Stimulated activated CD4-positive, alpha-beta T cell treated with anti-CD3 and anti-CD28 coated beads, Interleukin-4, amount 100 ng/mL, for 48 hours (primary cell): ENCODE measurements at regions not wholly inside any gene's neighbourhood (a gene's known extent, or its start where the extent isn't known, plus 50 kb on each side); places are given as distances from the start of the nearest gene placed in this dataset.
"Not testable (repeated sequence)": the region's sequence is repeated elsewhere in the genome, so short reads cannot be mapped to it uniquely, and the experiment has no call there.

Experiments used
- DNase-seq, 2 donors: peaks; one replicate each; pipeline ENCODE4 v3.0.0-alpha.2; 2020; ENCODE audit warnings: low read depth in 2 of 2

DNA sequence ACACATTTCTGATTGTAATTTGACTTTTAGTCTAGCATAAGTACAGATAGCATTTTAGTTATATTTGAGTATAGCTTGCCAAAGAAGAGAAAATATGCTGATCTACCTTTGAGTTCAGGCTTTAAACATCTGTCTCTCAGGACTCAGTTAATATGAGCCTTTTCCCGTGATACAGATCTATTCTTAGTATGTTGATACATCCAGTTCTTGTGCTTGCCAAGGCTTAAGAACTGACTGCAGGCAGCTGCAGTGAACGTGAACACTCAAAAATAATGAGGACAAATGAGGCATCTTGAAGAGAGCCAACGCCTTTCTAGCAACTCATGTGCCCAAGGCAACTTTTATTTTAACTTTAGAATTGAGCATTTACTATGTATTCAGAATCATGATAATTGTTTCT, 325.5 kb downstream of the SI start:
- no peak for DNase-seq

DNA sequence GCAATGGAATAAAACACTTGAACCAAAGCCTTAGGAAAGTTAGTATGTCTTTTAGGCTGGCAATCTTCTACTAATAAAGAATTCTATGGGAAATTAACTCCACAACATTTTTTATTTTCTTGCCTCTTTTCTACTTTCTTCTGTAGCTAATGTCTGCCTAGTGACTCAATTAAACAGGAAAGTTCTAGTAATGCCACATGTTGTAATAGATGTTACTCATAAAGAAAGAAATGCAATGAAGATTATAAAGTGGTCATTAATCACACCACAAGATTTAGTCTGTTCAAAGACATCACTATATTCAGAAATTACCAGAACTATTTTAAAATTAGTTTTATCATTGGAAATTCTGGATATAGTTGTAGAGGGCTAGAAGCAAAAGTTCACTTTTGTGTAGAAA, 329.7 kb downstream of the SI start:
- DNase-seq: no peak

DNA sequence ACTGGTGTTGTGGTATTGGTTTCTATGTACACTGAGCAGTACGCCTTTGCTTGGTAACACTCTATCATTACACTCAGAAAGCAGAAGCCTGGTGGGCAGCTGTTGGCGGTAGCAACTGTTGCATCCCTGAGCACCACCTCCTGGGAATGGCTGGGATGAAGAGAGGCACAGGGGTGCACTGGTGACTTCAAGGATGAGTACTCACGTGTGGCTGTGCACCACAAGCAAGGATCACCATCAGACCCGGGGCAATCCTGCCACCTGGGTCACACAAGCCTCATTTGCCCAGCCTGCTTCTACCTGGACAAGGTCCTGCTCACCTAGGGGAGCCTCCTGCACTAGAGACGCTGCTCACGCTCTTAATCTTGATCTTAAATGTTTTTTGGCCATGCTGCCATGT, 336.4 kb downstream of the SI start:
- no peak for DNase-seq

GRCh38 chr3:164737174-164737573, 341.1 kb downstream of the SI start:
- no peak for DNase-seq

- no peak for DNase-seq
These were observed 346.1 kb downstream of the SI start for GRCh38 chr3:164732166-164732565.

DNA sequence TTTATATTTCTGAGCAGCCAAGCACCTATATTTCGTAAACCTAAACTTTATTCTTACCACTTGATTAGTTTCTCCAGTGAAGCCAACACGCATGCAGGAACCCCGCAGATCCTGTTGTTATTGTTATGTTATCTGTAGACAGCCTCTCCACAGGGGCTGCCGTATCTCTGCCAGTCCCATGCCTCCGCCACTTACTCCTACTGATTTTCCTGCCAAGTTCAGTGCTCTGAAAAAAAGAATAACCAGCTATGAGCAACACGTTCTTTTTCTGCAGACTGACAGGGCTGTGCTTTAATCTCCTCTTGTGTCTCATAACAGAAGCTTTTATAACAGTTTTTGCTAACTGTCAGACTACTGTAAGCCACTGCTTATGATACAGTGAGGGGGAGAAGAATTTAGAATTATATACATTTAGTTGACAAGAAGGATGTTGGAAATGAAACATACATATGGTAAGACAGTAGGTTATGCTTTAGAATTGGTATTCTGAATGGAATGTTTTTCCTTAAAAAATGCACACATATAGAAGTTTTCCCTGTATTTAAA, 347.4 kb downstream of the SI start:
- no peak for DNase-seq

DNA sequence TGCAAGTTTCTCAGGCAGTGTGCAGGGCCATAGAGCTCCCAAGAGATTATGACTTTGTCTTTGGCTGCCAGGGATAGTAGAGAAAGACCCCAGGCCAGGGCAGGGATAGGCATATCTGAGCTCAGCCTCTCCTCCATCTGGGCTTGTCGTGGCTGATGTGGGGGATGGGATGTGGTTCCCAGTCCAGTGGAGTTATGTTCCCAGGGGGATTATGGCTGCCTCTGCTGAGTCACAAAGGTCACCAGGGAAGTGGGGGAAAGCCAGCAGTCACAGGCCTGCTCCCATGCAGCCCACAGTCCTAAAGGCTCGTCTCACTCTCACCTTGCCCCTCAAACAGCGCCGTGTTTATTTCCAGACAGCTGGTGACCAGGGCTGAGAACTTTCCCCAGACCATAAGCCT, 354.9 kb downstream of the SI start:
- DNase-seq: no peak

- DNase-seq: not testable (repeated sequence)
These were observed 375.5 kb downstream of the SI start for GRCh38 chr3:164702808-164703207.

DNA sequence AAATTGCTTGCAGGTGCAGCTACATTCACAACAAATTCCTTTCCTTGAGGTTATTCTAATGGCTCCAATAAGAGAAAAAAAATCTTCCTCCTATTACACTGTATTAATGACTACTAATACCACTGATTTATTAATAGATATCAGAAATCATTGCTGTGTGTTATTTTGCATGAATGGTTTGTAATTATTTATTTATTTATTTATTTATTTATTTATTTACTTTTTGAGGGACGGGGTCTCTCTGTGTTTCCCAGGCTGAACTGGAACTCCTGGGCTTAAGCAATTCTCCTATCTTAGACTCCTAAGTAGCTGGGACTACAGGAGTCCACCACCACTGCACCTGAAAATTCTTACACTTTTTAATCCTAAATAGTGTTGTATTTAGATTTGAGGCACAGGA, 390.4 kb downstream of the SI start:
- DNase-seq: no peak

GRCh38 chr3:164687211-164687610, 391.1 kb downstream of the SI start:
- DNase-seq: no peak

GRCh38 chr3:164683489-164683888, 394.8 kb downstream of the SI start:
- DNase-seq: no peak

GRCh38 chr3:164679245-164679644, 399.1 kb downstream of the SI start:
- DNase-seq: no peak

- DNase-seq: no peak
These were observed 401.0 kb downstream of the SI start for GRCh38 chr3:164677317-164677716.

DNA sequence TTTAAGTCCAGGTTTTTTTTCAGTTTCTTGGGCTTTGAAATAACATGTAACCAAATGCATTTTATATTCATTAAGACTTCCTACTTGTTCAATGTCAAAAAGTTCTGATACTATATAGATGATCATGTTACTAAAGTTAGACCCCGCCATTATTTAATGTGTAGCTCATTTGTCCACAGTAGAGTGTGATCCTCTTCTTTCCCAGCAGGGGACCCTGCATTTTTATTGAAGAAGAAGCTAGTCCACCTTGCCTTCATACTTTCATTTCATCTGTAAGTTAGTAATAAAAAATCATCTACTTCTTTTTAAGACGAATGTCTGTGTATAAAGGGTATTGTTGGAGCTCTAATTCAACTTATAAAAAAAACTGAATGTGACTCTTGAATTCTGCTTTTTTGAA, 404.6 kb downstream of the SI start:
- no peak for DNase-seq

GRCh38 chr3:164658125-164658524, 420.2 kb downstream of the SI start:
- DNase-seq: no peak

GRCh38 chr3:164657631-164658030, 420.7 kb downstream of the SI start:
- no peak for DNase-seq

DNA sequence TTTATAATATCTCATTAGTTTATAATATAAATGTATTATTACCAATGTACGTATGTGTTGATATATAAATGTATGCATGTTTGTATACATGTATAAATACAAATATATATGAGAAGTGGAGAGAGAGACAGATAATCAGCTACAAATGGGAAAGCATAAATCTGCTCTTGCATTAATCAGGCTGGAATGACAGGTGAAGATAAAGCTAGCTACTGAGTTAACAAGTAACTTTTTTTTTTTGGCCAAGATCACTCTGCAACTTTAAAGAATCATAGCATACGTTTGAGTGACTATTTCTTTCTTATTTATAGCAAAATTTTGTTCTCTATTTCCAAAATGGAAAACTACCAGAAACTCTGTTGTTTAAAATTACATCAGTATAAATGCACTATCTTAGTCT, 422.8 kb downstream of the SI start:
- DNase-seq: no peak

- DNase-seq: no peak
These were observed 437.2 kb downstream of the SI start for GRCh38 chr3:164641071-164641470.

GRCh38 chr3:164640591-164640990, 437.7 kb downstream of the SI start:
- no peak for DNase-seq

- DNase-seq: no peak
These were observed 457.3 kb downstream of the SI start for GRCh38 chr3:164620956-164621355.

GRCh38 chr3:164620423-164620822, 457.9 kb downstream of the SI start:
- no peak for DNase-seq

DNA sequence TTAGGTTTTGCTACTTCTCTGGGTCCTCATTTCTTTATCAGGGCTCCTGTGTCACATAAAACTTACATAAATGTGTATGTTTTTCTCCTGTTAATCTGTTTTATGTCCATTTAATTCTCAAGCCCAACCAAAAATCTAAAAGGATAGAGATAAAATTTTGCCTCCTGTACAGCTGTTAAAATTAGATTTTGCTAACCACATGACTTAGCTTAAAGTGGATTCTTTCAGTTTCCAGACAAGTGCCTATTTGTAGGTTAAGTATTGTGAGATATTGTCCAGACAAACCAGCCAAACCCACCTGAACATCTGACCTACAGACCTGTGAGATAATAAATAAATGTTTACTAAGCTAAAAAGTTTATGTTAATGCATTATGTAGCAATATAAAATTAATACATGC, 465.5 kb downstream of the SI start:
- DNase-seq: no peak

DNA sequence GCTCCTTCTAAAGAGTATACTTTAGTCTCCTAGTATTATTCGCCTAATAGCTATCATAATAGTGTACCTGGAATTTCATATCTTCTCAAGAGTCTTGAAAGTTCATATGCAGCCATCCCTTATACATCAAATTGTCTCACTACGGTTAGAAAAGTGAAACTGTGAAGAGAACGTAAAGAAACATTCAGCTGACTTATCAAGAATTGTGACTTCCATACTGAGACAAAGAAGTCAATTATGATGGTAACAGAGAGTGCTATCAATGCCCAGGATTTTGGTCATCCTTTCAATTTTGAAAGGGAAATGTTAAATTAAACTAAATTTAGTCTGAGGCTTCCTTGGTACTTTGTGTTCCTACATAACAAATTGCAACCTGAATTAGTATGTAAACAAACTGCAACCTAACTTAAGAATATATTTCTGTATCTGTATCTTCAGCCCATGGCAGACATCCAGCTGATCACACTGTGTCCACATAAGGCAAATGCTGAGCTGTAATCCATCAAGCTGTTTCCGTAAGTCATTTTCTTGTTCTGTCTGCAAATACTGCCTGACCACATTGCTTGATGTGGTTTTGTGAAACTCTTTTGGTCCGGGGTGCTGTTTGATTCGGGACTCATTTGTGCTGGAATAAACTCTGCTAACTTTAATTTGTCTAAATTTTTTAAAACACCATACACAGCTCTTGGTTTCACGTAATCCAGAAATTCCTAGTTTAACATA, 469.6 kb downstream of the SI start:
- no peak for DNase-seq

DNA sequence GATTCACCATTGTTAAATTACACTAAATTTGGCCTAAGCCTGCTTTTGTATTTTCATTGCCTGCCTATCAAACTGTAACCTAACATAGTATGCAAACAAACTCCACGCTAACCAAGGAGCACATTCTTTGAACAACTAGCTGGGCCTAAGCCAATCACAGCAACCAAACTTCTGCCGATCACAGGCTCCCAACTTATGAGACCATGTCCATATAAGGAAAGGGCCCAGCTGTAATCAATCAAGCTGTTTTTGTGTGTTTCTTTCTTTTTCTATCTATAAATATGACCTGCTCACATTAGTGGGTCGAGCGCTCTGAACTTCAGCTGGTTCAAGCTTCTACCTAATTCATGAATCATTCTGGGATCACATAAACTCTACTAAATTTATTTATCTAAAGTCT, 473.6 kb downstream of the SI start:
- no peak for DNase-seq
